ENCODE measurements at regions not wholly inside any gene's neighbourhood (a gene's known extent, or its start where the extent isn't known, plus 50 kb on each side); places are given as distances from the start of the nearest gene placed in this dataset.

- TF ChIP-seq CREB3 (CRISPR knock-in tag; IDR thresholded peaks at IDR 0.05) (no peak), ZNF510 (CRISPR knock-in tag; IDR thresholded peaks at IDR 0.05; ENCODE audit: low read depth) (no peak), EEA1 (CRISPR knock-in tag; IDR thresholded peaks at IDR 0.05; ENCODE audit: borderline replicate concordance) (no peak), GMEB2 (CRISPR knock-in tag; IDR thresholded peaks at IDR 0.05; ENCODE audit: low read depth) (no peak), CCAR2 (optimal IDR thresholded peaks at IDR 0.05; ENCODE audit: low read depth, low read length) (no peak), ZBTB44 (CRISPR knock-in tag; IDR thresholded peaks at IDR 0.05) (0 out of 2 replicates have a peak, but pooled peaks have one; percentile 45), ZNF205 (CRISPR knock-in tag; IDR thresholded peaks at IDR 0.05) (no peak)
These were observed 93.4 kb upstream of the NHSL1 start (continued) for GRCh38 chr6:138592749-138593123.

- POLR2A ChIA-PET: interaction anchor here (0.8 to 1.9 kb wide), 7 partner anchors 10 to 180 kb away, joined by 3 to 17 read pairs (median 3); partner anchors contain the start of gene CCDC28A
- in situ Hi-C loops (cut with HindIII; ENCODE audit: extremely low pct_ligation_motif_present, low pct_unique_long_range_greater_than_20kb): loop anchor here (5.0 to 25.0 kb wide), 5 partner anchors 161 to 769 kb away; partner anchors contain the start of gene CITED2
- Histone ChIP-seq H3K36me3 (replicated peaks in 1 of 2; ENCODE audit: control insufficient read depth in 1 of 2, insufficient read depth in 2 of 2, low read length in 2 of 2) (no peaks in the 10 kb centered on the region), H3K4me2 (ENCODE audit: low read depth, low read length) (peak overlapping the region; percentile 88), H4K20me1 (ENCODE audit: insufficient read depth, low read length) (no peaks in the 10 kb centered on the region), H3K27ac (ENCODE audit: extremely low read length, insufficient read depth, low read length) (peak overlapping the region; percentile 78), H3K9me3 (ENCODE audit: low read length) (no peaks in the 10 kb centered on the region), H2AFZ (ENCODE audit: low read length) (peak overlapping the region; percentile 78), H3K4me1 (ENCODE audit: insufficient read depth, low read length) (peaks cover 73% of the 10 kb centered on the region), H3K79me2 (ENCODE audit: insufficient read depth, low read length) (no peaks in the 10 kb centered on the region), H3K9ac (ENCODE audit: insufficient read depth, low read depth, low read length) (peak overlapping the region; percentile 68), H3K4me3 (replicated peaks in 1 of 3; ENCODE audit: insufficient read depth in 1 of 3, low read depth in 2 of 3, low read length in 3 of 3) (peak overlapping the region; percentile 37 to 64 (median 45)), H3K27me3 (ENCODE audit: control insufficient read depth in 1 of 2, insufficient read depth in 2 of 2, low read length in 2 of 2) (no peaks in the 10 kb centered on the region)
- BruUV-seq (replicated peaks): no TSS peak
- intact Hi-C loops (cut with micrococcal nuclease; ENCODE audit: unreplicated experiment): loop anchor here (1.0 to 5.0 kb wide), 4 partner anchors 17 to 772 kb away; no protein-coding TSS in a partner anchor
- 2% methylated on average over 12 of the region's 12 CpGs for WGBS (ENCODE audit: low lambda C conversion rate)
- DNase-seq (ENCODE audit: low spot score): peak; percentile 92
- CTCF ChIA-PET (ENCODE audit: low intra/inter-chr PET ratio, low total read pairs): no interaction called here
- peak; percentile 80 for FAIRE-seq
- ATAC-seq: peak; percentile 85
- TF ChIP-seq NFKB2 (CRISPR knock-in tag; IDR thresholded peaks at IDR 0.05; ENCODE audit: borderline replicate concordance): no peak
- TF ChIP-seq TOPORS (CRISPR knock-in tag; IDR thresholded peaks at IDR 0.05): no peak
- TF ChIP-seq FOXM1 (CRISPR knock-in tag; IDR thresholded peaks at IDR 0.05): no peak
- TF ChIP-seq MNT (IDR thresholded peaks at IDR 0.05): no peak
- no peak for TF ChIP-seq PAX8 (CRISPR knock-in tag; IDR thresholded peaks at IDR 0.05; ENCODE audit: borderline replicate concordance)
- TF ChIP-seq ZBTB7A (CRISPR knock-in tag; IDR thresholded peaks at IDR 0.05): no peak
- TF ChIP-seq BCLAF1 (IDR thresholded peaks at IDR 0.05): no peak
These were observed 94.0 kb upstream of the NHSL1 start for GRCh38 chr6:138593124-138593877.
